H9 (cell line): ENCODE measurements at regions not wholly inside any gene's neighbourhood (a gene's known extent, or its start where the extent isn't known, plus 50 kb on each side); places are given as distances from the start of the nearest gene placed in this dataset.

Source experiments
- DNase-seq: peaks from one replicate; pipeline ENCODE4 v3.0.0-alpha.2; 2017
- H2AFZ ChIP-seq: one replicate; pipeline ENCODE4 v1.6.1; 2013; ENCODE audit warnings: mild to moderate bottlenecking, low read length, control low read depth, moderate library complexity
- H2AK5ac ChIP-seq: 2 replicates; pipeline ENCODE4 v1.6.1; 2013; ENCODE audit warnings: low read length, control low read depth, mixed read lengths; ENCODE audit not compliant: insufficient read length
- H2BK120ac ChIP-seq: one replicate; pipeline ENCODE4 v1.6.1; 2013; ENCODE audit warnings: low read depth, mild to moderate bottlenecking, low read length, control low read depth, inconsistent platforms; ENCODE audit not compliant: poor library complexity, severe bottlenecking
- H2BK12ac ChIP-seq: 2 replicates; pipeline ENCODE4 v1.6.1; 2013; ENCODE audit warnings: low read length, control low read depth, mixed read lengths, low read depth; ENCODE audit not compliant: insufficient read length
- H2BK15ac ChIP-seq: 2 replicates; pipeline ENCODE4 v1.6.1; 2013; ENCODE audit warnings: low read depth, low read length, control low read depth
- H2BK20ac ChIP-seq: one replicate; pipeline ENCODE4 v1.6.1; 2013; ENCODE audit warnings: low read depth, mild to moderate bottlenecking, low read length, control low read depth, inconsistent platforms; ENCODE audit not compliant: poor library complexity, severe bottlenecking
- H2BK5ac ChIP-seq: 2 replicates; pipeline ENCODE4 v1.6.1; 2013; ENCODE audit warnings: low read length, control low read depth, mixed read lengths; ENCODE audit not compliant: insufficient read length
- H3K14ac ChIP-seq: 2 replicates; pipeline ENCODE4 v1.6.1; 2013; ENCODE audit warnings: low read length, control low read depth; ENCODE audit not compliant: insufficient read depth
- H3K18ac ChIP-seq: 2 replicates; pipeline ENCODE4 v1.6.1; 2013; ENCODE audit warnings: low read depth, mild to moderate bottlenecking, mixed read lengths, low read length, control low read depth; ENCODE audit not compliant: insufficient read length
- H3K23ac ChIP-seq: 2 replicates; pipeline ENCODE4 v1.6.1; 2013; ENCODE audit warnings: low read length, control low read depth, mixed read lengths, low read depth; ENCODE audit not compliant: insufficient read length
- H3K23me2 ChIP-seq: 2 replicates; pipeline ENCODE4 v1.6.1; 2013; ENCODE audit warnings: low read depth, mild to moderate bottlenecking, mixed read lengths, low read length, control low read depth; ENCODE audit not compliant: insufficient read length, poor library complexity, severe bottlenecking
- H3K27ac ChIP-seq: 2 replicates; pipeline ENCODE4 v1.5.1; 2013; ENCODE audit warnings: low read length, control low read depth, mixed read lengths, low read depth; ENCODE audit not compliant: insufficient read length
- H3K27me3 ChIP-seq: 2 replicates; pipeline ENCODE4 v1.6.1; 2013; ENCODE audit warnings: low read length, control low read depth, inconsistent platforms; ENCODE audit not compliant: insufficient read depth
- H3K4ac ChIP-seq: 2 replicates; pipeline ENCODE4 v1.6.1; 2013; ENCODE audit warnings: low read depth, mild to moderate bottlenecking, control low read depth, inconsistent platforms, low read length, moderate library complexity
- H3K4me1 ChIP-seq: 2 replicates; pipeline ENCODE4 v1.6.1; 2013; ENCODE audit warnings: low read length, control low read depth, inconsistent platforms; ENCODE audit not compliant: insufficient read depth
- H3K4me2 ChIP-seq: 2 replicates; pipeline ENCODE4 v1.6.1; 2013; ENCODE audit warnings: low read length, control low read depth, mixed read lengths; ENCODE audit not compliant: insufficient read length, insufficient read depth
- H3K56ac ChIP-seq: 2 replicates; pipeline ENCODE4 v1.6.1; 2013; ENCODE audit warnings: low read depth, mild to moderate bottlenecking, mixed read lengths, low read length, control low read depth; ENCODE audit not compliant: insufficient read length
- H3K79me1 ChIP-seq: 2 replicates; pipeline ENCODE4 v1.6.1; 2013; ENCODE audit warnings: low read depth, mild to moderate bottlenecking, moderate library complexity, low read length, control low read depth, inconsistent platforms; ENCODE audit not compliant: insufficient read depth, poor library complexity, severe bottlenecking
- H3K79me2 ChIP-seq: 2 replicates; pipeline ENCODE4 v1.6.1; 2013; ENCODE audit warnings: low read length, control low read depth, inconsistent platforms; ENCODE audit not compliant: insufficient read depth
- H3K9ac ChIP-seq: 2 replicates; pipeline ENCODE4 v1.6.1; 2013; ENCODE audit warnings: low read length, control low read depth, mixed read lengths; ENCODE audit not compliant: insufficient read length; ENCODE audit errors: extremely low read depth
- H3K9me3 ChIP-seq: one replicate; pipeline ENCODE4 v1.6.1; 2013; ENCODE audit warnings: low read depth, low read length, inconsistent platforms; ENCODE audit not compliant: control insufficient read depth
- H3T11ph ChIP-seq: one replicate; pipeline ENCODE4 v1.6.1; 2013; ENCODE audit warnings: mild to moderate bottlenecking, low read length, control low read depth, inconsistent platforms
- H4K20me1 ChIP-seq: one replicate; pipeline ENCODE4 v1.6.1; 2013; ENCODE audit not compliant: control insufficient read depth, insufficient read length, insufficient read depth
- H4K5ac ChIP-seq: 2 replicates; pipeline ENCODE4 v1.6.1; 2013; ENCODE audit warnings: low read depth, mild to moderate bottlenecking, mixed read lengths, low read length, control low read depth; ENCODE audit not compliant: insufficient read length
- H4K8ac ChIP-seq: replicated peaks from 2 replicates; pipeline ENCODE4 v1.6.1; 2013; ENCODE audit warnings: low read length, control low read depth, mixed read lengths, low read depth; ENCODE audit not compliant: insufficient read length
- H4K91ac ChIP-seq: 2 replicates; pipeline ENCODE4 v1.6.1; 2013; ENCODE audit warnings: low read depth, mild to moderate bottlenecking, moderate library complexity, mixed read lengths, low read length, control low read depth; ENCODE audit not compliant: insufficient read length
- H3K27ac Mint-ChIP-seq, 3 experiments: 2 replicates in 2 of 3; 3 replicates in 1 of 3; pipeline ENCODE4 v1.8.0; 2020 to 2021; ENCODE audit warnings: mixed read lengths in 3 of 3, mild to moderate bottlenecking in 1 of 3, moderate library complexity in 1 of 3
- H3K27me3 Mint-ChIP-seq: 2 replicates; pipeline ENCODE4 v1.8.0; 2021; ENCODE audit warnings: low read depth, mild to moderate bottlenecking, moderate library complexity, mixed read lengths
- H3K36me3 Mint-ChIP-seq, 3 experiments: 2 replicates in 2 of 3; 3 replicates in 1 of 3; pipeline ENCODE4 v1.8.0; 2020 to 2021; ENCODE audit warnings: low read depth in 3 of 3, mixed read lengths in 3 of 3; ENCODE audit not compliant: insufficient read depth in 1 of 3
- H3K4me1 Mint-ChIP-seq, 2 experiments: 2 replicates each; pipeline ENCODE4 v1.8.0; 2020; ENCODE audit warnings: mixed read lengths in 2 of 2
- H3K4me3 Mint-ChIP-seq, 2 experiments: 2 replicates in 1 of 2; 3 replicates in 1 of 2; pipeline ENCODE4 v1.8.0; 2020 to 2021; ENCODE audit warnings: mild to moderate bottlenecking in 2 of 2, mixed read lengths in 2 of 2, moderate library complexity in 1 of 2
- H3K9me3 Mint-ChIP-seq, 2 experiments: 2 replicates in 1 of 2; 3 replicates in 1 of 2; pipeline ENCODE4 v1.8.0; 2020; ENCODE audit warnings: mild to moderate bottlenecking in 2 of 2, mixed read lengths in 2 of 2, moderate library complexity in 1 of 2
- WGBS: extraction: QIAGEN DNeasy Blood & Tissue Kit; methylation state at CpG from one replicate; pipeline ENCODE4 v1.1.7; 2013; ENCODE audit warnings: missing lambda C conversion rate, low lambda C conversion rate, mixed read lengths; ENCODE audit not compliant: insufficient read length; ENCODE audit errors: extremely low coverage; 5-methylcytosine and 5-hydroxymethylcytosine counted together
- TF ChIP-seq, protein P1 (sequence below): fragments of 200-600 bp; sonication (generic); conservative IDR thresholded peaks from 3 replicates; pipeline ENCODE4 v1.8.0; 2021; ENCODE audit warnings: antibody characterized with exemption, mild to moderate bottlenecking

DNA sequence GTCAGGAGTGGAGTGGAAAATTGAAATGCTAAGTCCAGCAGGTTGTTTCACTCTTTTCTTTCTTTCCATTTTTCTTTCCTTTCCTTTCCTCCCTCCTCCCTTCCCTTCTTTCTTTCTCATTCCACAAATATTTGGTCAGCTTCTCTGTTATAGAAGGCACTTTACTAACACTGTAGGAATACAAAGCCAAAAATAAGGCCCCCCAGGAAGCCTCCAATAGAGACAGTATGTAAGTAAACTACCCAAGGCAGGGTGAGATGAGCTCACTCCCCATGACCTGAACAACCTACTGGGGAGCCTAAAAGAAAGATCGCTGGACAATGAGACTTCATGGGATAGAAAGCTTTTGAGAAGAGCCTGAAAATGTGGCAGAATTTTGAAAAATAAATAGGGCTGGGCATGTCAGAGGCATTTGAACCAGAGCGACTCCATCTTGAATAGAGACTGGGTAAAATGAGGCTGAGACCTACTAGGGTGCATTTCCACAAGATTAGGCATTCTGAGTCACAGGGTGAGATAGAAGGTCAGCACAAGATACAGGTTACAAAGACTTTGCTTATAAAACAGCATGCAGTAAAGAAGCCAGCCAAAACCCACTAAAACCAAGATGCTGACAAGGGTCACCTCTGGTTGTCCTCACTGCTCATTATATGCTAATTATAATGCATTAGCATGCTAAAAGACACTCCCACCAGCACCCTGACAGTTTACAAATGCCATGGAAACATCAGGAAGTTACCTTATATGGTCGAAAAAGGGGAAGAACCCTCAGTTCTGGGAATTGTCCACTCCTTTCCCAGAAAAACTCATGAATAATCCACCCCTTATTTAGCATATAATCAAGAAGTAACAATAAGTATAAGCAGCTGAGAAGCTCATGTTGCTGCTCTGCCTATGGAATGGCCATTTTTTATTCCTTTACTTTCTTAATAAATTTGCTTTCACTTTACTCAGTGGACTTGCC is 158.9 kb upstream of the EGFLAM start:
- no CpG with 5 or more reads among the region's 3 CpGs for WGBS
- Histone ChIP-seq H4K91ac (no peak overlapping the region), H3K27me3 (no peaks in the 10 kb centered on the region), H3K79me2 (no peaks in the 10 kb centered on the region), H2BK20ac (no peak overlapping the region), H3K9ac (no peak overlapping the region), H3K18ac (no peak overlapping the region), H3K4ac (no peak overlapping the region), H4K20me1 (no peaks in the 10 kb centered on the region), H3K4me1 (peaks cover 10% of the 10 kb centered on the region; the same call in 1 of the 2 replicates), H2BK120ac (no peak overlapping the region), H2BK5ac (no peak overlapping the region), H2AFZ (no peak overlapping the region), H2AK5ac (no peak overlapping the region), H3K27ac (no peak overlapping the region), H4K5ac (no peak overlapping the region), H2BK12ac (no peak overlapping the region), H3K23me2 (no peaks in the 10 kb centered on the region), H3K9me3 (no peaks in the 10 kb centered on the region), H3K56ac (no peak overlapping the region), H3T11ph (no peak overlapping the region), H3K14ac (no peak overlapping the region), H3K79me1 (no peaks in the 10 kb centered on the region), H3K4me2 (no peak overlapping the region), H3K23ac (no peak overlapping the region), H2BK15ac (no peak overlapping the region), H4K8ac (no peak overlapping the region)
- TF ChIP-seq, protein P1, sequence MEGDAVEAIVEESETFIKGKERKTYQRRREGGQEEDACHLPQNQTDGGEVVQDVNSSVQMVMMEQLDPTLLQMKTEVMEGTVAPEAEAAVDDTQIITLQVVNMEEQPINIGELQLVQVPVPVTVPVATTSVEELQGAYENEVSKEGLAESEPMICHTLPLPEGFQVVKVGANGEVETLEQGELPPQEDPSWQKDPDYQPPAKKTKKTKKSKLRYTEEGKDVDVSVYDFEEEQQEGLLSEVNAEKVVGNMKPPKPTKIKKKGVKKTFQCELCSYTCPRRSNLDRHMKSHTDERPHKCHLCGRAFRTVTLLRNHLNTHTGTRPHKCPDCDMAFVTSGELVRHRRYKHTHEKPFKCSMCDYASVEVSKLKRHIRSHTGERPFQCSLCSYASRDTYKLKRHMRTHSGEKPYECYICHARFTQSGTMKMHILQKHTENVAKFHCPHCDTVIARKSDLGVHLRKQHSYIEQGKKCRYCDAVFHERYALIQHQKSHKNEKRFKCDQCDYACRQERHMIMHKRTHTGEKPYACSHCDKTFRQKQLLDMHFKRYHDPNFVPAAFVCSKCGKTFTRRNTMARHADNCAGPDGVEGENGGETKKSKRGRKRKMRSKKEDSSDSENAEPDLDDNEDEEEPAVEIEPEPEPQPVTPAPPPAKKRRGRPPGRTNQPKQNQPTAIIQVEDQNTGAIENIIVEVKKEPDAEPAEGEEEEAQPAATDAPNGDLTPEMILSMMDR, result no peak
- Mint-ChIP-seq H3K9me3 (no peaks in the 10 kb centered on the region; a peak in 1 of 5 replicates), H3K27ac (no peak overlapping the region; a peak in 1 of 7 replicates), H3K4me1 (peaks cover 38 to 39% of the 10 kb centered on the region in 2 experiments), H3K27me3 (peaks cover 25% of the 10 kb centered on the region), H3K4me3 (no peak overlapping the region), H3K36me3 (peaks cover 0 to 5% (median 0%) of the 10 kb centered on the region in 3 experiments; a peak in 1 of 7 replicates)
- DNase-seq, result no peak
